Hematopoietic multipotent progenitor cell treated with erythropoietin and hydrocortisone succinate and interleukin-3 and kit ligand, for 17 days (in vitro differentiated cells): ENCODE measurements at regions not wholly inside any gene's neighbourhood (a gene's known extent, or its start where the extent isn't known, plus 50 kb on each side); places are given as distances from the start of the nearest gene placed in this dataset.
"Not testable (repeated sequence)": the region's sequence is repeated elsewhere in the genome, so short reads cannot be mapped to it uniquely, and the experiment has no call there.

ENCODE experiments used
- DNase-seq: peaks from one replicate; pipeline ENCODE4 v3.0.0-alpha.2; 2015; ENCODE audit warnings: low spot score

GRCh38 chr1:229011022-229011421 lies 259.9 kb upstream of the RAB4A start:
- DNase-seq: no peak

GRCh38 chr1:229012823-229013222 lies 258.1 kb upstream of the RAB4A start:
- DNase-seq: no peak

- DNase-seq: no peak
Measured at GRCh38 chr1:229013981-229014380, 256.9 kb upstream of the RAB4A start.

- no peak for DNase-seq
Measured at GRCh38 chr1:229015806-229016205, 255.1 kb upstream of the RAB4A start.

- no peak for DNase-seq
Measured at GRCh38 chr1:229017091-229017490, 253.8 kb upstream of the RAB4A start.

- DNase-seq: no peak
Measured at GRCh38 chr1:229018674-229019295, 252.1 kb upstream of the RAB4A start.

GRCh38 chr1:229019663-229020271 lies 251.1 kb upstream of the RAB4A start:
- no peak for DNase-seq

- DNase-seq: not testable (repeated sequence)
Measured at GRCh38 chr1:229021034-229021433, 249.9 kb upstream of the RAB4A start.

- DNase-seq: no peak
Measured at GRCh38 chr1:229022595-229023333, 248.1 kb upstream of the RAB4A start.

GRCh38 chr1:229023651-229024300 lies 247.1 kb upstream of the RAB4A start:
- DNase-seq: no peak

- DNase-seq: no peak
Measured at GRCh38 chr1:229024528-229025130, 246.3 kb upstream of the RAB4A start.

GRCh38 chr1:229025576-229025975 lies 245.3 kb upstream of the RAB4A start:
- no peak for DNase-seq

GRCh38 chr1:229027158-229027557 lies 243.8 kb upstream of the RAB4A start:
- DNase-seq: no peak

- DNase-seq: no peak
Measured at GRCh38 chr1:229027622-229028182, 243.2 kb upstream of the RAB4A start.

GRCh38 chr1:229028544-229028943 lies 242.4 kb upstream of the RAB4A start:
- DNase-seq: no peak

- no peak for DNase-seq
Measured at GRCh38 chr1:229028987-229029878, 241.7 kb upstream of the RAB4A start.

GRCh38 chr1:229029879-229030235 lies 241.1 kb upstream of the RAB4A start:
- DNase-seq: no peak

GRCh38 chr1:229030630-229031029 lies 240.3 kb upstream of the RAB4A start:
- no peak for DNase-seq

- DNase-seq: no peak
Measured at GRCh38 chr1:229031061-229031460, 239.8 kb upstream of the RAB4A start.

GRCh38 chr1:229031481-229032341 lies 239.2 kb upstream of the RAB4A start:
- DNase-seq: no peak
